HEK293 (cell line): ENCODE measurements at regions not wholly inside any gene's neighbourhood (a gene's known extent, or its start where the extent isn't known, plus 50 kb on each side); places are given as distances from the start of the nearest gene placed in this dataset.

Source experiments
- CTCF ChIA-PET: fragments of 350-600 bp; formaldehyde crosslinking; extraction: SDS; loops from one replicate; lab custom pipeline; 2021; ENCODE audit warnings: antibody characterized with exemption; lab: Yijun Ruan, JAX
- POLR2A ChIA-PET: fragments of 300-600 bp; formaldehyde crosslinking; extraction: SDS; loops from one replicate; lab custom pipeline; 2020; ENCODE audit warnings: antibody characterized with exemption, inconsistent platforms; lab: Yijun Ruan, JAX
- H3K27ac ChIP-seq: fragments of 200-500 bp; sonication (Bioruptor generic); 2 replicates; pipeline ENCODE4 v1.5.1; 2014; ENCODE audit warnings: low read depth, low read length, control low read depth, inconsistent platforms; ENCODE audit errors: extremely low read depth
- H3K36me3 ChIP-seq, 2 experiments: fragments of 200-500 bp in 1 of 2; sonication (Bioruptor generic) in 1 of 2; 1 replicate in 1 of 2; 2 replicates in 1 of 2; pipeline ENCODE4 v1.5.1; 2014 to 2017; ENCODE audit warnings: inconsistent platforms in 2 of 2, low read length in 2 of 2; ENCODE audit not compliant: control insufficient read depth in 2 of 2, insufficient read depth in 1 of 2
- H3K4me1 ChIP-seq: fragments of 200-500 bp; sonication (Bioruptor generic); 2 replicates; pipeline ENCODE4 v1.5.1; 2014; ENCODE audit warnings: mild to moderate bottlenecking, low read length, inconsistent platforms; ENCODE audit not compliant: control insufficient read depth, insufficient read depth
- H3K4me3 ChIP-seq: 2 replicates; pipeline ENCODE4 v1.5.1; 2011; ENCODE audit warnings: low read depth, mild to moderate bottlenecking, control low read depth, low read length, moderate library complexity
- H3K9me3 ChIP-seq: fragments of 200-500 bp; sonication (Bioruptor generic); 2 replicates; pipeline ENCODE4 v1.5.1; 2014; ENCODE audit warnings: low read depth, low read length, inconsistent platforms; ENCODE audit not compliant: control insufficient read depth, insufficient read depth
- OSR2 ChIP-seq: fragments of 450-650 bp; formaldehyde crosslinking; IDR thresholded peaks from 2 replicates; pipeline ENCODE4 v1.5.1; 2016; ENCODE audit warnings: missing biosample characterization, missing genetic modification characterization
- SETDB1 ChIP-seq: IDR thresholded peaks from one replicate; pipeline ENCODE4 v1.6.1; 2017; ENCODE audit warnings: mild to moderate bottlenecking, low read length, moderate library complexity, mixed read lengths; ENCODE audit not compliant: insufficient read length
- ZNF184 ChIP-seq: fragments of 450-650 bp; IDR thresholded peaks from 2 replicates; pipeline ENCODE4 v1.5.1; 2018; ENCODE audit warnings: missing biosample characterization, mild to moderate bottlenecking, missing genetic modification characterization
- ZNF274 ChIP-seq, 2 experiments: fragments of 200-500 bp in 1 of 2; fragments of 450-650 bp in 1 of 2; sonication (Bioruptor generic) in 1 of 2; formaldehyde crosslinking in 1 of 2; IDR thresholded peaks; 2 replicates each; pipeline versions ENCODE4 v1.5.1 to v1.6.1; 2014 to 2016; ENCODE audit warnings: borderline replicate concordance in 1 of 2, inconsistent platforms in 1 of 2, low read length in 1 of 2, missing biosample characterization in 1 of 2, missing genetic modification characterization in 1 of 2
- ZNF311 ChIP-seq: fragments of 450-650 bp; formaldehyde crosslinking; IDR thresholded peaks from 2 replicates; pipeline ENCODE4 v1.5.1; 2017; ENCODE audit warnings: missing biosample characterization, missing genetic modification characterization, borderline replicate concordance
- ZNF324 ChIP-seq: fragments of 450-650 bp; formaldehyde crosslinking; IDR thresholded peaks from 2 replicates; pipeline ENCODE4 v1.5.1; 2016; ENCODE audit warnings: missing biosample characterization, missing genetic modification characterization
- ZNF473 ChIP-seq: fragments of 450-650 bp; formaldehyde crosslinking; IDR thresholded peaks from 2 replicates; pipeline ENCODE4 v1.5.1; 2017; ENCODE audit warnings: missing biosample characterization, missing genetic modification characterization
- ZNF501 ChIP-seq: fragments of 450-650 bp; formaldehyde crosslinking; IDR thresholded peaks from 2 replicates; pipeline ENCODE4 v1.5.1; 2016; ENCODE audit warnings: missing biosample characterization, missing genetic modification characterization
- ZNF596 ChIP-seq: fragments of 450-650 bp; IDR thresholded peaks from 2 replicates; pipeline ENCODE4 v1.5.0; 2018; ENCODE audit warnings: missing biosample characterization, mild to moderate bottlenecking, missing genetic modification characterization, moderate library complexity
- TF ChIP-seq, protein P1 (sequence below): fragments of 450-650 bp; formaldehyde crosslinking; IDR thresholded peaks from 2 replicates; pipeline ENCODE4 v1.5.1; 2016; ENCODE audit warnings: missing biosample characterization, missing genetic modification characterization
- TF ChIP-seq, protein P2 (sequence below): fragments of 450-650 bp; formaldehyde crosslinking; IDR thresholded peaks from 2 replicates; pipeline ENCODE4 v1.5.1; 2016; ENCODE audit warnings: missing biosample characterization, missing genetic modification characterization, borderline replicate concordance
- TF ChIP-seq, protein P3 (sequence below): fragments of 450-650 bp; formaldehyde crosslinking; IDR thresholded peaks from 2 replicates; pipeline ENCODE4 v1.5.1; 2016; ENCODE audit warnings: missing biosample characterization, missing genetic modification characterization, low read depth

DNA sequence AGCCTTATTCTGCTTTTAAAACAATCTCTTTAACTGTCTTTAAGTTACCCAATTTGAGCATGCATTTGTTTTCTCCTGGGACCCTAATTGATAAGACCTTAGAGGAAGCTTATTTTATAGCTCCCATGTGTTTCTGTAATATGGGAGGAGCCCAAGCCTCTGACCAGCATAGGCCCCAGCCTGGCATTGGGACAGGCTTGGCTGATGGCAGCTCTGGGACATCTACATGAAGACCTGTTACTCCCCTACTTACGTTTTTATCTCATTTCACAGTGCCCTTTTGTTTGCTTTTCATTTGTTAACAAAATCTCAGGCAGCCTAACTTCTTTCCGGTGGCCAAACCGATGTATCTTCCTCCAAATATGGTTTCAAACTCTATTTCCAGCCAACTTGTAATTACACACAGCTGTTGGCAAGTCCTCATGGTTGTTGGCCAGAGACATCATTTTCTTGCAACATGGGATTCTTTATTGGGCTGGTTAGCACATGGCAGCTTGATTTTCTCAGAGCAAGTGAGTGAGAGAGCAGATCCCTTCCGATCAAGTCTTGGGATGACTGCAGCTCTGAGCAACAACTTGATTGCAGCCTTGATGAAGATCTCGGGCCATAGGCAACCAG is 1117.5 kb downstream of the AACS start:
- Histone ChIP-seq H3K9me3 (no peaks in the 10 kb centered on the region), H3K4me3 (no peak overlapping the region), H3K4me1 (no peaks in the 10 kb centered on the region), H3K36me3 (no peaks in the 10 kb centered on the region), H3K27ac (no peak overlapping the region)
- TF ChIP-seq, protein P1, sequence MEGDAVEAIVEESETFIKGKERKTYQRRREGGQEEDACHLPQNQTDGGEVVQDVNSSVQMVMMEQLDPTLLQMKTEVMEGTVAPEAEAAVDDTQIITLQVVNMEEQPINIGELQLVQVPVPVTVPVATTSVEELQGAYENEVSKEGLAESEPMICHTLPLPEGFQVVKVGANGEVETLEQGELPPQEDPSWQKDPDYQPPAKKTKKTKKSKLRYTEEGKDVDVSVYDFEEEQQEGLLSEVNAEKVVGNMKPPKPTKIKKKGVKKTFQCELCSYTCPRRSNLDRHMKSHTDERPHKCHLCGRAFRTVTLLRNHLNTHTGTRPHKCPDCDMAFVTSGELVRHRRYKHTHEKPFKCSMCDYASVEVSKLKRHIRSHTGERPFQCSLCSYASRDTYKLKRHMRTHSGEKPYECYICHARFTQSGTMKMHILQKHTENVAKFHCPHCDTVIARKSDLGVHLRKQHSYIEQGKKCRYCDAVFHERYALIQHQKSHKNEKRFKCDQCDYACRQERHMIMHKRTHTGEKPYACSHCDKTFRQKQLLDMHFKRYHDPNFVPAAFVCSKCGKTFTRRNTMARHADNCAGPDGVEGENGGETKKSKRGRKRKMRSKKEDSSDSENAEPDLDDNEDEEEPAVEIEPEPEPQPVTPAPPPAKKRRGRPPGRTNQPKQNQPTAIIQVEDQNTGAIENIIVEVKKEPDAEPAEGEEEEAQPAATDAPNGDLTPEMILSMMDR (tag by site-specific recombination): no peak
- TF ChIP-seq, protein P2, sequence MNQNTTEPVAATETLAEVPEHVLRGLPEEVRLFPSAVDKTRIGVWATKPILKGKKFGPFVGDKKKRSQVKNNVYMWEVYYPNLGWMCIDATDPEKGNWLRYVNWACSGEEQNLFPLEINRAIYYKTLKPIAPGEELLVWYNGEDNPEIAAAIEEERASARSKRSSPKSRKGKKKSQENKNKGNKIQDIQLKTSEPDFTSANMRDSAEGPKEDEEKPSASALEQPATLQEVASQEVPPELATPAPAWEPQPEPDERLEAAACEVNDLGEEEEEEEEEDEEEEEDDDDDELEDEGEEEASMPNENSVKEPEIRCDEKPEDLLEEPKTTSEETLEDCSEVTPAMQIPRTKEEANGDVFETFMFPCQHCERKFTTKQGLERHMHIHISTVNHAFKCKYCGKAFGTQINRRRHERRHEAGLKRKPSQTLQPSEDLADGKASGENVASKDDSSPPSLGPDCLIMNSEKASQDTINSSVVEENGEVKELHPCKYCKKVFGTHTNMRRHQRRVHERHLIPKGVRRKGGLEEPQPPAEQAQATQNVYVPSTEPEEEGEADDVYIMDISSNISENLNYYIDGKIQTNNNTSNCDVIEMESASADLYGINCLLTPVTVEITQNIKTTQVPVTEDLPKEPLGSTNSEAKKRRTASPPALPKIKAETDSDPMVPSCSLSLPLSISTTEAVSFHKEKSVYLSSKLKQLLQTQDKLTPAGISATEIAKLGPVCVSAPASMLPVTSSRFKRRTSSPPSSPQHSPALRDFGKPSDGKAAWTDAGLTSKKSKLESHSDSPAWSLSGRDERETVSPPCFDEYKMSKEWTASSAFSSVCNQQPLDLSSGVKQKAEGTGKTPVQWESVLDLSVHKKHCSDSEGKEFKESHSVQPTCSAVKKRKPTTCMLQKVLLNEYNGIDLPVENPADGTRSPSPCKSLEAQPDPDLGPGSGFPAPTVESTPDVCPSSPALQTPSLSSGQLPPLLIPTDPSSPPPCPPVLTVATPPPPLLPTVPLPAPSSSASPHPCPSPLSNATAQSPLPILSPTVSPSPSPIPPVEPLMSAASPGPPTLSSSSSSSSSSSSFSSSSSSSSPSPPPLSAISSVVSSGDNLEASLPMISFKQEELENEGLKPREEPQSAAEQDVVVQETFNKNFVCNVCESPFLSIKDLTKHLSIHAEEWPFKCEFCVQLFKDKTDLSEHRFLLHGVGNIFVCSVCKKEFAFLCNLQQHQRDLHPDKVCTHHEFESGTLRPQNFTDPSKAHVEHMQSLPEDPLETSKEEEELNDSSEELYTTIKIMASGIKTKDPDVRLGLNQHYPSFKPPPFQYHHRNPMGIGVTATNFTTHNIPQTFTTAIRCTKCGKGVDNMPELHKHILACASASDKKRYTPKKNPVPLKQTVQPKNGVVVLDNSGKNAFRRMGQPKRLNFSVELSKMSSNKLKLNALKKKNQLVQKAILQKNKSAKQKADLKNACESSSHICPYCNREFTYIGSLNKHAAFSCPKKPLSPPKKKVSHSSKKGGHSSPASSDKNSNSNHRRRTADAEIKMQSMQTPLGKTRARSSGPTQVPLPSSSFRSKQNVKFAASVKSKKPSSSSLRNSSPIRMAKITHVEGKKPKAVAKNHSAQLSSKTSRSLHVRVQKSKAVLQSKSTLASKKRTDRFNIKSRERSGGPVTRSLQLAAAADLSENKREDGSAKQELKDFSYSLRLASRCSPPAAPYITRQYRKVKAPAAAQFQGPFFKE (tag by site-specific recombination): no peak
- TF ChIP-seq ZNF274 (IDR thresholded peaks at IDR 0.05; ENCODE audit: low read length): no peak
- no peak for TF ChIP-seq ZNF274 (tag by site-specific recombination; IDR thresholded peaks at IDR 0.05; ENCODE audit: borderline replicate concordance)
- TF ChIP-seq ZNF501 (tag by site-specific recombination): no peak
- TF ChIP-seq, protein P3, sequence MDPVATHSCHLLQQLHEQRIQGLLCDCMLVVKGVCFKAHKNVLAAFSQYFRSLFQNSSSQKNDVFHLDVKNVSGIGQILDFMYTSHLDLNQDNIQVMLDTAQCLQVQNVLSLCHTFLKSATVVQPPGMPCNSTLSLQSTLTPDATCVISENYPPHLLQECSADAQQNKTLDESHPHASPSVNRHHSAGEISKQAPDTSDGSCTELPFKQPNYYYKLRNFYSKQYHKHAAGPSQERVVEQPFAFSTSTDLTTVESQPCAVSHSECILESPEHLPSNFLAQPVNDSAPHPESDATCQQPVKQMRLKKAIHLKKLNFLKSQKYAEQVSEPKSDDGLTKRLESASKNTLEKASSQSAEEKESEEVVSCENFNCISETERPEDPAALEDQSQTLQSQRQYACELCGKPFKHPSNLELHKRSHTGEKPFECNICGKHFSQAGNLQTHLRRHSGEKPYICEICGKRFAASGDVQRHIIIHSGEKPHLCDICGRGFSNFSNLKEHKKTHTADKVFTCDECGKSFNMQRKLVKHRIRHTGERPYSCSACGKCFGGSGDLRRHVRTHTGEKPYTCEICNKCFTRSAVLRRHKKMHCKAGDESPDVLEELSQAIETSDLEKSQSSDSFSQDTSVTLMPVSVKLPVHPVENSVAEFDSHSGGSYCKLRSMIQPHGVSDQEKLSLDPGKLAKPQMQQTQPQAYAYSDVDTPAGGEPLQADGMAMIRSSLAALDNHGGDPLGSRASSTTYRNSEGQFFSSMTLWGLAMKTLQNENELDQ: no peak
- TF ChIP-seq ZNF311: no peak
- no peak for TF ChIP-seq ZNF596 (tag by site-specific recombination)
- no peak for TF ChIP-seq ZNF184
- no peak for TF ChIP-seq ZNF473 (tag by site-specific recombination)
- TF ChIP-seq OSR2 (tag by site-specific recombination): no peak
- TF ChIP-seq ZNF324 (tag by site-specific recombination): no peak
- ChIA-PET POLR2A (no interaction called here), CTCF (no interaction called here)

DNA sequence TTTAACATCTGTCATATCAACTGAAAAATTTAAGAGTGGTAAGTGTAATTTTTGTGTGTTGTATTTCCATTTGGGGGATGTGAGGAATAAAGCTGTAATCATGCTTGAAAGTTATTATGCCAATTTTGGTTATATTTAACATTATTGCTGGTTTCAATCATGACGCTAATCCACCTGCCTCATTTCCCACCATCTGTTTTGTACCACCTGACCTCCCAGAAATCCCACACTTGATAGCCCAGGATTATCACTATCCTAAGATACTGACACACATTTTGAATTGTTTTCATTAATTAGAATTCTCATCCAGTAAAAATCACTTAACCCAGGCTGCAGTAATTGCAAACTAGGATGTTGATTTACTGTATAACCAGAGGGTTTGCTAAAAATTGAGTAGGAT is 1119.8 kb downstream of the AACS start:
- Histone ChIP-seq H3K4me3 (no peak overlapping the region), H3K36me3 (no peaks in the 10 kb centered on the region), H3K27ac (no peak overlapping the region), H3K9me3 (no peaks in the 10 kb centered on the region), H3K4me1 (no peaks in the 10 kb centered on the region)
- ChIA-PET CTCF (interaction anchor here (0.7 kb wide), 1 partner anchor 115 kb away, joined by 4 read pairs; no protein-coding TSS in a partner anchor), POLR2A (interaction anchor here (0.6 kb wide), 1 partner anchor 82 kb away, joined by 3 read pairs; no protein-coding TSS in a partner anchor)
- TF ChIP-seq SETDB1: no peak
